Stimulated activated CD8-positive, alpha-beta memory T cell treated with anti-CD3 and anti-CD28 coated beads, Interleukin-2, amount 100 ng/mL, for 1 hour (primary cell): ENCODE measurements at regions not wholly inside any gene's neighbourhood (a gene's known extent, or its start where the extent isn't known, plus 50 kb on each side); places are given as distances from the start of the nearest gene placed in this dataset.
"Not testable (repeated sequence)": the region's sequence is repeated elsewhere in the genome, so short reads cannot be mapped to it uniquely, and the experiment has no call there.

Experiments used
- DNase-seq, 2 donors: peaks; one replicate each; pipeline ENCODE4 v3.0.0-alpha.2; 2020; ENCODE audit warnings: low read depth in 2 of 2

- no peak for DNase-seq
These were observed 541.9 kb upstream of the CADM1 start for GRCh38 chr11:116046127-116046526.

GRCh38 chr11:116044941-116045340 is 540.7 kb upstream of the CADM1 start:
- DNase-seq, result no peak

GRCh38 chr11:116044520-116044919 is 540.3 kb upstream of the CADM1 start:
- no peak for DNase-seq

DNA sequence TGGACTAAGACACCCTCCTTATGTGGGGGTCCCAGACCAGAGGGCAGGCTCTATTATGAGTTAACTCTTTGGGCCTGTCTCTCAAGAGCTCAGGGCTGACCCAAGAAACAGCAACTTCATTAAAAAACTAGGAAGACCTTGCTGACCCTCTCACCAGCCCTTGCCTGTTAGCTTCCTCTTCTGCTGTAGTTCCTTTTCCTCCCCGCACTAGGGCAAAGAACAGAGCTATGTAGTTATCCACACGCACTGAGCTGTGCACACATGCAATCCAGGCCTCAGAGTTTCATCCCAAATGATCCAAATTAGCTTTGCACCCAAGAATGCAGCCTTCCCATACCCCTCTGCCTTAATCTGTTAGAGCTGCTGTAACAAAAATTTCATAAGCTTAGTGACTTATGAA is 539.6 kb upstream of the CADM1 start:
- no peak for DNase-seq

- not testable (repeated sequence) for DNase-seq
These were observed 538.8 kb upstream of the CADM1 start for GRCh38 chr11:116043059-116043458.

DNA sequence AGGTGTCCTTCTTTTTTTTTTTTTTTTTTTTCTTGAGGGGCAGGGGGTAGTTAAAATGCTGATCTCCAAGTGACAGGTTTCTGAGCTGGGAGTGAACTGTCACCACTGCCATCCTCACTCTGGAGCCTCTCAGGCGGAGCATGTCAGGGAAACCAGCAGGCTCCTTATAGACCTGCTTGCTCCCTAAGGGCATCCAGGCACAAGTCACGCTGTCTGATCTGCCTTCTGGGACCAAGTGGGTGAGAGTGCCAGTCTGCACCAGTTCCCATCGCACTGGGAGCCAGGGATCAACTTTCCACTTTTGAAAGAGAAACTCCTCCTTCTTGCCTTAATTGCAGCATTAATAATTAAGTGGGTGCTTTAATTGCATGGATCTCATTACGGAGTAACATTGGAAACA is 537.9 kb upstream of the CADM1 start:
- no peak for DNase-seq

- no peak for DNase-seq
These were observed 533.6 kb upstream of the CADM1 start for GRCh38 chr11:116037861-116038260.

- DNase-seq, result no peak
These were observed 531.8 kb upstream of the CADM1 start for GRCh38 chr11:116035977-116036376.

- DNase-seq, result no peak
These were observed 529.8 kb upstream of the CADM1 start for GRCh38 chr11:116033931-116034553.

GRCh38 chr11:116030697-116031331 is 526.6 kb upstream of the CADM1 start:
- DNase-seq, result no peak

DNA sequence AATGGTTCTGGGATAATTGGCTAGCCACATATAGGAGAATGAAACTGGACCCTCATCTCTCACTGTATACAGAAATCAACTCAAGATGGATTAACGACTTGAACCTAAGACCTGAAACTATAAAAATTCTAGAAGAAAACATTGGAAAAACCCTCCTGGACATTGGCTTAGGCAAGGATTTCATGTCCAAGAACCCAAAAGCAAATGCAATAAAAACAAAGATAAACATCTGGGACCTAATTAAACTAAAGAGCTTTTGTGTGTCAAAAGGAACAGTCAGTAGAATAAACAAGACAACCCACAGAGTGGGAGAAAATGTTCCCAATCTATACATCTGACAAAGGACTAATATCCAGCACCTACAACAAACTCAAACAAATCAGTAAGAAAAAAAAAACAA is 524.3 kb upstream of the CADM1 start:
- not testable (repeated sequence) for DNase-seq

DNA sequence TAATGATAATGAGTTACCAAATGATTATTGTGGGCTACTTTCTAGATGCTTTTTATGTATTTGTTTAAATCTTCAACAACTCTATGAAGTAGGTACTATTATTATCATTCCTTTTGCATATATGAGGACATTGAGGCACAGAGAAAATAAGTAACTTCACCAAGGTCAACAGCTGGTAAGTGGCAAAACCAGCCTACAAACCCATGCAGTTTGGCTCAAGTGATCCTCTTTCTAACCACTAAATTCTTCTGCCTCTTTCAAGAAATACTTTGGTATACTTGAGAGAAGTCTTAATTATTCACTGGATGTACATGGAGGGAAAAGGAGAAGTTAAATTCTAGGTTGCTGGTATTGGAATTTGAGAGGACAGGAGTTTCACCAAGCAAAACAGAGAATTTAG is 495.2 kb upstream of the CADM1 start:
- DNase-seq, result no peak

- no peak for DNase-seq
These were observed 492.6 kb upstream of the CADM1 start for GRCh38 chr11:115996808-115997188.

DNA sequence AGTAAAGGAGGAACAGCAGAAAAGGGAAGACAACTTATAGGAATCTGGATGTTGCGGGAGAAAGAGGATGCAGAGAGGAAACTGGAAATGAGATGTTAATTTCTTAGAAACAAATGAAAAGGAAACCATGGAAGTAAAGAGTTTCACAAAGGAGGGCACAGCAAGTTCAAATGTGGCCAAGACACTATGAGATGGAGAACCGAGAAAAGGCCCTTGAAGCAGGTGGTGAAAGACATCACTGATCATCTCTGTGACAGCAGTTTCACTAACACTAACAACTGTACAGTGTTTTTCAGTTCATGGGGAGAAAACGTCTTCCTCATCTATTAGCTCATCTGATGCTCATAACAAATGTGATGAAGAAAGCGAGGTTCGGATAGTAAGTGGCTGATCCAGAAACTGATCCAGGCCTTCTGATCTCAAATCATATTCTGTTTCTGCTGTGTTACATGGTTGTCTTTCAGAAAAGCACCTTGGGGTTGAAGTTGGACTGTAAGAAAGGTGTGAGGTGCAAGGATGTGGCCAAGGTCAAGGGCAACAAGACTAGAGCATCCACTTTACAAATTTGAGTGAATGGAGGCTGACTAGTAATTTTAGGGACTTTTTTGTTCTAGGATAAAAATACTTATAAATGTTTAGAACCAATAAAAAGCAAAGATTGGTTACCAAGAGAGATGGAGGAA is 492.1 kb upstream of the CADM1 start:
- no peak for DNase-seq

GRCh38 chr11:115993590-115993989 is 489.4 kb upstream of the CADM1 start:
- no peak for DNase-seq

DNA sequence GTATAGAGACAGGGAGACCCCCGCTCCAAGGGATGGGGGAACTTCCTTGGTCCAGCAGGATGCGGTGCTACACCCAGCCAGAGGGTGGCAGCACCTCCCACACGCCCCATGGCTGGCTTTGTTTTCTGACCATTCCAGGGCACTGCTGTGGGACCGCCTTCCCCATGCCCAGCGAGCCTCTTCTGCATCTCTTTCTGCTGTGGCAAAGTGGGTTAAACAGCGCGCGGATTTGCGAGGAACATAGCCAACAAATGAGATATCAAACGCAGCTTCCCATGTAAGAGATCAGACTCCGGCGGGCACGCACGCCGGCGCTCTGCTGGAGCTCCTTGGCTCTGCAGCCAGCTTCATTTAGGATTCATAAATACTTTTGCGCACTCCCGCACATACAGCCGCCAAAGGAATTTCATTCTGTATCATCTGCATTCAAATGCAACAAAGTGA is 485.8 kb upstream of the CADM1 start:
- no peak for DNase-seq

- no peak for DNase-seq
These were observed 481.7 kb upstream of the CADM1 start for GRCh38 chr11:115985896-115986295.

GRCh38 chr11:115984228-115984627 is 480.0 kb upstream of the CADM1 start:
- DNase-seq, result no peak

DNA sequence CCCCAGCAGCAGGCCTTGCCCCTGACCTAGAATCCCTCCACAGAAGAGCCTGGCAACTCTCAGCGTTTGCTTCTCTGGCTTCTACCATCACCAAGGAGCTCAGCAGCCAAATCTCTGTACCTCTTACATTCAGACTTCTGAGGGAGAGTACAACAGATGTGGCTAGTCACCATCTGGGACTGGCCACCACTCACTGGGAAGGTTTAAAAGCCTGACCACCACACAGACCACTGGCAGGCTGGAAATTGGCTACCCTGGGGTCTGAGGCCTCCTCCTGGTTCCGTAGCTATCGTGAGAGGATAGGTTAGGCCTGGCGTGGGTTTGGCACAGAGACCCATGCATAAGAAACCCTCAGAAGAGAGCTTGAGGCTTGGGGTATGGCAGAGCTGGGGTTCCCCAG is 478.5 kb upstream of the CADM1 start:
- DNase-seq, result no peak

- DNase-seq, result no peak
These were observed 477.7 kb upstream of the CADM1 start for GRCh38 chr11:115981814-115982471.

- no peak for DNase-seq
These were observed 476.9 kb upstream of the CADM1 start for GRCh38 chr11:115981104-115981481.

GRCh38 chr11:115980337-115981103 is 476.3 kb upstream of the CADM1 start:
- DNase-seq, result no peak
